GM12878 (cell line): ENCODE measurements at regions not wholly inside any gene's neighbourhood (a gene's known extent, or its start where the extent isn't known, plus 50 kb on each side); places are given as distances from the start of the nearest gene placed in this dataset.

ENCODE experiments used
- ATF2 ChIP-seq: IDR thresholded peaks from 2 replicates; pipeline ENCODE4 v1.6.1; 2012; ENCODE audit warnings: low read length, inconsistent platforms
- CEBPB ChIP-seq, 2 experiments: fragments of 150-350 bp in 1 of 2; IDR thresholded peaks; 2 replicates each; pipeline ENCODE4 v1.6.1; 2012 to 2014; ENCODE audit warnings: low read depth in 2 of 2, low read length in 2 of 2, borderline replicate concordance in 1 of 2, inconsistent platforms in 1 of 2
- CTCF ChIP-seq, 3 experiments: IDR thresholded peaks in 2 of 3; conservative IDR thresholded peaks in 1 of 3; 2 replicates each; pipeline ENCODE4 v1.5.1; 2011; ENCODE audit warnings: low read depth in 3 of 3, low read length in 3 of 3, mild to moderate bottlenecking in 3 of 3, control low read depth in 2 of 3, moderate library complexity in 2 of 3, inconsistent platforms in 1 of 3, mixed read lengths in 1 of 3; ENCODE audit not compliant: control insufficient read depth in 2 of 3, insufficient read depth in 1 of 3; ENCODE audit errors: extremely low read depth in 1 of 3
- RCOR1 ChIP-seq: conservative IDR thresholded peaks from 2 replicates; pipeline ENCODE4 v1.6.1; 2012; ENCODE audit warnings: low read depth, low read length, improper control_type of control experiment
- TAF1 ChIP-seq: IDR thresholded peaks from 2 replicates; pipeline ENCODE4 v1.6.1; 2011; ENCODE audit warnings: mild to moderate bottlenecking, low read depth, low read length, borderline replicate concordance
- TCF3 ChIP-seq: IDR thresholded peaks from 2 replicates; pipeline ENCODE4 v1.6.1; 2012; ENCODE audit warnings: low read depth, mild to moderate bottlenecking, low read length, borderline replicate concordance; ENCODE audit not compliant: insufficient read depth

- TF ChIP-seq CTCF (IDR thresholded peaks at IDR 0.05 in 2 of 3, conservative IDR thresholded peaks at IDR 0.05 in 1 of 3; ENCODE audit: control insufficient read depth in 2 of 3, extremely low read depth in 1 of 3, insufficient read depth in 1 of 3, low read depth in 3 of 3, low read length in 3 of 3) (no peak), ATF2 (no peak), TCF3 (no peak), TAF1 (no peak), RCOR1 (no peak), CEBPB (IDR thresholded peaks at IDR 0.05; ENCODE audit: borderline replicate concordance in 1 of 2, low read depth in 2 of 2, low read length in 2 of 2) (no peak)
Observed at GRCh38 chr12:115860619-115861018, 416.9 kb downstream of the MED13L start.
